Activated CD8-positive, alpha-beta T cell treated with anti-CD3 and anti-CD28 coated beads for 36 hours (primary cell): ENCODE measurements at regions not wholly inside any gene's neighbourhood (a gene's known extent, or its start where the extent isn't known, plus 50 kb on each side); places are given as distances from the start of the nearest gene placed in this dataset.

Experiments used
- ATAC-seq: fragments of 200-7000 bp; cut with Tn5 transposase; one replicate; pipeline ENCODE4 v1.10.0; 2021; ENCODE audit warnings: mild to moderate bottlenecking, moderate library complexity
- CTCF ChIA-PET: fragments of 350-600 bp; sonication (Branson Sonifier 250); formaldehyde crosslinking; loops from one replicate; lab custom pipeline; 2021; ENCODE audit warnings: antibody characterized with exemption; lab: Charles Lee
- POLR2A ChIA-PET: fragments of 350-600 bp; sonication (Branson Sonifier 250); formaldehyde crosslinking; loops from one replicate; lab custom pipeline; 2021; ENCODE audit warnings: antibody characterized with exemption; lab: Charles Lee
- DNase-seq: peaks from one replicate; pipeline ENCODE4 v3.0.0-alpha.2; 2020
- H3K27ac Mint-ChIP-seq: one replicate; pipeline ENCODE4 v1.8.0; 2021; ENCODE audit warnings: mild to moderate bottlenecking, mixed read lengths
- H3K27me3 Mint-ChIP-seq: one replicate; pipeline ENCODE4 v1.8.0; 2021; ENCODE audit warnings: mixed read lengths
- H3K36me3 Mint-ChIP-seq: one replicate; pipeline ENCODE4 v1.8.0; 2021; ENCODE audit warnings: low read depth, mixed read lengths
- H3K4me1 Mint-ChIP-seq: one replicate; pipeline ENCODE4 v1.8.0; 2021; ENCODE audit warnings: low read depth, mixed read lengths
- H3K4me3 Mint-ChIP-seq: one replicate; pipeline ENCODE4 v1.8.0; 2021; ENCODE audit warnings: mild to moderate bottlenecking, moderate library complexity, mixed read lengths
- H3K9me3 Mint-ChIP-seq: one replicate; pipeline ENCODE4 v1.8.0; 2021; ENCODE audit warnings: mixed read lengths
- intact Hi-C: fragments of 100-400 bp; cut with micrococcal nuclease; formaldehyde crosslinking; loops from one replicate; pipeline ENCODE4 v1.10.0; 2022
- TF ChIP-seq, protein P1 (sequence below): fragments of 200-600 bp; IDR thresholded peaks from one replicate; pipeline ENCODE4 v1.8.0; 2022; ENCODE audit warnings: antibody characterized with exemption, mild to moderate bottlenecking

DNA sequence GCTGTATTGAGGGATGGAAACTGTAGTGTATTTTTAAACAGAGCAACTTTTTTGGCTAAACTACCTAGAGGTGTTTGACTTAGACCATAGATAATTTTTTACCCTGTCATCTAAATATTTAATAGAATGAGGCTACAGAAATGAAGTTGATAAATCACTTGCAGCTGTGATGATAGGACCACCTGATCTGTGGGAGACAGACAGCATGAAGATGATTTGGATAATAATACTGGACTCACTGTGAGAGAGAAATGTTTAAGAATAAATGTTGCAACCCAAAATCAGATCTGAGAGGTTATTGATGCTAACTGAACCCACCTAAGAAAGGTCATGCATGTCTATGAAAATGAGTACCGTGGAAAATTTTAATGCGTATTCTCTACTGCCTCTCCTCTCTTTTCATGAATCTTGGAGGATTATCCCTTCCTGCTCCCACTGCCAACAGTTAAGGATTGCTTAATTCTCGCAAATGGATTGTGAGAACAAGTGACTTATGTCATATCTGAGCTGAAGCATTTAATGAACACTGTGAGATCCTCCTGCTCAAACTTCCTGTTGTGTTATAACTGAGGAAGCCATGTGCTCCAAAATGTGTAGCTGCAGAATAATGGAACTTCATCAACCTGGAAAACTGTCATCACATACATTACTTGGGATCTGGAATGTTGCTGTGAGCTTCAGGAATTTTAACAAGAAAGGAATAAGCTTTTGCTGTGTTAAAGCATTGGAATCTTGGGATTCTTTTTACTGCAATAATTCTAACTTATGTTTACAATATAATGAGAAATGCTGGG lies 617.9 kb upstream of the CDH18 start:
- ATAC-seq (no peak), DNase-seq (no peak)
- Mint-ChIP-seq H3K4me1 (no peaks in the 10 kb centered on the region), H3K9me3 (peaks cover 4% of the 10 kb centered on the region), H3K27ac (no peak overlapping the region), H3K36me3 (no peaks in the 10 kb centered on the region), H3K27me3 (no peaks in the 10 kb centered on the region), H3K4me3 (no peak overlapping the region)
- ChIA-PET CTCF (no interaction called here), POLR2A (no interaction called here)
- TF ChIP-seq, protein P1, sequence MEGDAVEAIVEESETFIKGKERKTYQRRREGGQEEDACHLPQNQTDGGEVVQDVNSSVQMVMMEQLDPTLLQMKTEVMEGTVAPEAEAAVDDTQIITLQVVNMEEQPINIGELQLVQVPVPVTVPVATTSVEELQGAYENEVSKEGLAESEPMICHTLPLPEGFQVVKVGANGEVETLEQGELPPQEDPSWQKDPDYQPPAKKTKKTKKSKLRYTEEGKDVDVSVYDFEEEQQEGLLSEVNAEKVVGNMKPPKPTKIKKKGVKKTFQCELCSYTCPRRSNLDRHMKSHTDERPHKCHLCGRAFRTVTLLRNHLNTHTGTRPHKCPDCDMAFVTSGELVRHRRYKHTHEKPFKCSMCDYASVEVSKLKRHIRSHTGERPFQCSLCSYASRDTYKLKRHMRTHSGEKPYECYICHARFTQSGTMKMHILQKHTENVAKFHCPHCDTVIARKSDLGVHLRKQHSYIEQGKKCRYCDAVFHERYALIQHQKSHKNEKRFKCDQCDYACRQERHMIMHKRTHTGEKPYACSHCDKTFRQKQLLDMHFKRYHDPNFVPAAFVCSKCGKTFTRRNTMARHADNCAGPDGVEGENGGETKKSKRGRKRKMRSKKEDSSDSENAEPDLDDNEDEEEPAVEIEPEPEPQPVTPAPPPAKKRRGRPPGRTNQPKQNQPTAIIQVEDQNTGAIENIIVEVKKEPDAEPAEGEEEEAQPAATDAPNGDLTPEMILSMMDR = no peak
- intact Hi-C loops = no loop called here

DNA sequence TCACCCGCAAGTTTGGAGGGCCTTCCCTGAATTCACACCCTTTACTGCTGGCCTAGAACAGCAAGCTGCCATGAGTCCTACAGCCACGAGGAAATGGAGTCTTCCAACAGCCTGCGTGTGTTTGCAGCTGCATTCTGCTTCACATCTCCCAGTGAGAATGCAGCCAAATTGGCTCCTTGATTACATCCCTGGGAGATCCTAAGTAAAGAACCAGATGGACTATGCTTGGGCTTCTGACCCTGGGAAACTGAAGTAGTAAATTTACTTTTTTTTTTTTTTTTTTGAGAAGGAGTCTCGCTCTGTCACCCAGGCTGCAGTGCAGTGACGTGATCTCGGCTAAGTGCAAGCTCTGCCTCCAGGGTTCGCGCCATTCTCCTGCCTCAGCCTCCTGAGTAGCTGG lies 617.0 kb upstream of the CDH18 start:
- CTCF ChIA-PET = no interaction called here
- no peaks in the 10 kb centered on the region for H3K4me1 Mint-ChIP-seq
- POLR2A ChIA-PET = no interaction called here
- H3K36me3 Mint-ChIP-seq = no peaks in the 10 kb centered on the region
- intact Hi-C loops = no loop called here
- peaks cover 4% of the 10 kb centered on the region for H3K9me3 Mint-ChIP-seq
- TF ChIP-seq, protein P1 = no peak
- no peak for DNase-seq
- ATAC-seq = no peak
- no peaks in the 10 kb centered on the region for H3K27me3 Mint-ChIP-seq
- no peak overlapping the region for H3K27ac Mint-ChIP-seq
- H3K4me3 Mint-ChIP-seq = no peak overlapping the region

DNA sequence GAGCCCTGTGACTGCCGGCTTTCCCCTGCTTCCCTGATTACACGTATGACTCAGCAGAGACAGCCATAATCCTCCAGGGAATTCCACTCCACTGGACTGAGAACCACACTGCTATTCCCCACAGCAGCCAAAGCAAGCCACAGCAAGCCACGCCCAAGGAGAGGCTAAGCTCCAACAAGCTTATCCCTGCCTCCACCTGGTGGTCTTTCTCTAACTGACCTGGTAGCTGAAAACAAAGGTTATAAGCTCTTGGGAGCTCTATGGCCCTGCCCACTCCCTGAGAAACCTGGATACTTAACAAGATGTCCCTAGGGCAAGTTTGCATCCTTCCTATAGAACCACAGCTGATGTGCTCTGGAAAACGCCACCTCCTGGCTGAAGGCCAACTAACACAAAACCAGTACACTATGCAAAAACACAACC lies 613.7 kb upstream of the CDH18 start:
- ATAC-seq = no peak
- TF ChIP-seq, protein P1 = no peak
- no peaks in the 10 kb centered on the region for H3K27me3 Mint-ChIP-seq
- intact Hi-C loops = no loop called here
- no peak overlapping the region for H3K27ac Mint-ChIP-seq
- POLR2A ChIA-PET = no interaction called here
- H3K9me3 Mint-ChIP-seq = peaks cover 5% of the 10 kb centered on the region
- H3K4me1 Mint-ChIP-seq = no peaks in the 10 kb centered on the region
- no peak overlapping the region for H3K4me3 Mint-ChIP-seq
- DNase-seq = no peak
- no peaks in the 10 kb centered on the region for H3K36me3 Mint-ChIP-seq
- CTCF ChIA-PET = no interaction called here

DNA sequence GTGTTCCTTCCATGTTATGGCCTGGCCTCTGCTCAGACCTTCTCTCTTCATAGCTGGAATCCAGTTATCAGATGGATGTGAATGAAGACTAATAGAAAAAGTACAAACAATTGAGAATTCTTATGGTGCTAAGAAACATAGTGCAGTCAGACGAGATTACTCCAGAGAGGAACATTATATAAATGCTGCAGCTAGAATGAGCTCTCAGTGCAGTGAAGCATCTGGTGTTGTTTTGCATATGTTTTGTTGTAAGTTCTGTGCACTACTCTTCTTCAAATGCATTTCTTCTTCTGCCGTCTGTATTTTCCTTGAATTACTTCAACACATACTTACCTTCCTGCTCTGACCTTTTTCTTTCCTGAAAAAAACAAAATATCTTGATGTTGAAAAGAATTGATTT lies 602.4 kb upstream of the CDH18 start:
- intact Hi-C loops = no loop called here
- DNase-seq (no peak), ATAC-seq (no peak)
- no peaks in the 10 kb centered on the region for H3K27me3 Mint-ChIP-seq
- no peaks in the 10 kb centered on the region for H3K4me1 Mint-ChIP-seq
- no peak overlapping the region for H3K4me3 Mint-ChIP-seq
- H3K36me3 Mint-ChIP-seq = no peaks in the 10 kb centered on the region
- CTCF ChIA-PET = no interaction called here
- POLR2A ChIA-PET = no interaction called here
- TF ChIP-seq, protein P1 = no peak
- peaks cover 2% of the 10 kb centered on the region for H3K9me3 Mint-ChIP-seq
- H3K27ac Mint-ChIP-seq = no peak overlapping the region

DNA sequence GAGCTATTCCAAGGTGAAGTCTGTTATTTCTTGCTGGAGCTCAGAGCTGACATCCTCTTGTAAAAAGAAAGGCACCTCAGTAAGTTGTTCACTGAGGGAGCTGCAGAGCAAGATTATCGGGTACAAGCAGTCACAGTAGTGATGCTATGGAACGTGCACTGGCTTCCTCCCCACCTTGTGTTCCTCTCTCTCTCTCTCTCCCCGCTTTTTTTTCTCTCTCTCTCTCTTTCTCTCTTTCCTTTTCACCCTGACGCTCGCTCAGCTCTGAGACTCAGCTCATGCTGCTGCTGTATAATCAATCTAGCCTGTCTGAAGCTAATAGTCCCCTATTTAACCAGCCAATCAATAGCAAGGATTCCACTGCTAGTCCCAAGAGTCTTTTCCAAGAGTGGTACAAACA lies 587.6 kb upstream of the CDH18 start:
- no peaks in the 10 kb centered on the region for H3K4me1 Mint-ChIP-seq
- H3K27ac Mint-ChIP-seq = no peak overlapping the region
- ChIA-PET POLR2A (no interaction called here), CTCF (no interaction called here)
- H3K4me3 Mint-ChIP-seq = no peak overlapping the region
- no peaks in the 10 kb centered on the region for H3K27me3 Mint-ChIP-seq
- intact Hi-C loops = no loop called here
- TF ChIP-seq, protein P1 = no peak
- ATAC-seq (no peak), DNase-seq (no peak)
- H3K9me3 Mint-ChIP-seq = peaks cover 5% of the 10 kb centered on the region
- H3K36me3 Mint-ChIP-seq = no peaks in the 10 kb centered on the region
